ENCODE measurements at regions not wholly inside any gene's neighbourhood (a gene's known extent, or its start where the extent isn't known, plus 50 kb on each side); places are given as distances from the start of the nearest gene placed in this dataset.

- no peak for DNase-seq
- intact Hi-C loops (cut with DNase I), result no loop called here
Observed at GRCh38 chr14:44567997-44568396, 60.9 kb upstream of the FSCB start.

GRCh38 chr14:44565968-44566367 lies 58.9 kb upstream of the FSCB start:
- no peak for DNase-seq
- no peak for ATAC-seq (ENCODE audit: poor library complexity)
- intact Hi-C loops (cut with DNase I), result no loop called here

More at GRCh38 chr14:44567997-44568396, 60.9 kb upstream of the FSCB start:
- ATAC-seq (ENCODE audit: poor library complexity), result no peak

- DNase-seq (no peak), ATAC-seq (ENCODE audit: poor library complexity) (no peak)
- intact Hi-C loops (cut with DNase I), result no loop called here
Observed at GRCh38 chr14:44564908-44565307, 57.8 kb upstream of the FSCB start.

All from Right ventricle myocardium superior (tissue), 1 donor.